Ishikawa (cell line): ENCODE measurements at regions not wholly inside any gene's neighbourhood (a gene's known extent, or its start where the extent isn't known, plus 50 kb on each side); places are given as distances from the start of the nearest gene placed in this dataset.

Source experiments
- CEBPB ChIP-seq: IDR thresholded peaks from 2 replicates; pipeline ENCODE4 v1.6.1; 2012
- CREB1 ChIP-seq: IDR thresholded peaks from 2 replicates; pipeline ENCODE4 v1.6.1; 2012; ENCODE audit warnings: low read depth
- EGR1 ChIP-seq: IDR thresholded peaks from 2 replicates; pipeline ENCODE4 v1.6.1; 2012
- EP300 ChIP-seq: IDR thresholded peaks from 2 replicates; pipeline ENCODE4 v1.6.1; 2012; ENCODE audit warnings: borderline replicate concordance
- FOXM1 ChIP-seq: IDR thresholded peaks from 2 replicates; pipeline ENCODE4 v1.6.1; 2012; ENCODE audit warnings: low read depth, borderline replicate concordance
- MAX ChIP-seq: IDR thresholded peaks from 2 replicates; pipeline ENCODE4 v1.6.1; 2012
- NFIC ChIP-seq: IDR thresholded peaks from 2 replicates; pipeline ENCODE4 v1.6.1; 2012
- RAD21 ChIP-seq: IDR thresholded peaks from 2 replicates; pipeline ENCODE4 v1.6.1; 2012; ENCODE audit warnings: low read depth
- REST ChIP-seq: IDR thresholded peaks from 2 replicates; pipeline ENCODE4 v1.6.1; 2012; ENCODE audit warnings: low read depth, mild to moderate bottlenecking
- TAF1 ChIP-seq: IDR thresholded peaks from 2 replicates; pipeline ENCODE4 v1.6.1; 2012; ENCODE audit warnings: low read depth, mild to moderate bottlenecking
- TCF12 ChIP-seq: IDR thresholded peaks from 2 replicates; pipeline ENCODE4 v1.6.1; 2012; ENCODE audit warnings: low read depth
- TEAD4 ChIP-seq: IDR thresholded peaks from 2 replicates; pipeline ENCODE4 v1.6.1; 2012
- USF1 ChIP-seq: IDR thresholded peaks from 2 replicates; pipeline ENCODE4 v1.6.1; 2012
- YY1 ChIP-seq: IDR thresholded peaks from 2 replicates; pipeline ENCODE4 v1.6.1; 2012; ENCODE audit warnings: low read depth
- ZBTB7A ChIP-seq: IDR thresholded peaks from 2 replicates; pipeline ENCODE4 v1.6.1; 2012; ENCODE audit warnings: low read depth

- TF ChIP-seq EP300, result no peak
- no peak for TF ChIP-seq REST
- no peak for TF ChIP-seq ZBTB7A
- no peak for TF ChIP-seq NFIC
- TF ChIP-seq TAF1, result no peak
- TF ChIP-seq MAX, result no peak
- TF ChIP-seq TCF12, result no peak
These were observed 96.9 kb upstream of the PTCH1 start for GRCh38 chr9:95613670-95614069.

- TF ChIP-seq NFIC (peak; percentile 76), CEBPB (no peak), ZBTB7A (no peak), EP300 (no peak)
These were observed 94.6 kb upstream of the PTCH1 start for GRCh38 chr9:95611354-95611753.

DNA sequence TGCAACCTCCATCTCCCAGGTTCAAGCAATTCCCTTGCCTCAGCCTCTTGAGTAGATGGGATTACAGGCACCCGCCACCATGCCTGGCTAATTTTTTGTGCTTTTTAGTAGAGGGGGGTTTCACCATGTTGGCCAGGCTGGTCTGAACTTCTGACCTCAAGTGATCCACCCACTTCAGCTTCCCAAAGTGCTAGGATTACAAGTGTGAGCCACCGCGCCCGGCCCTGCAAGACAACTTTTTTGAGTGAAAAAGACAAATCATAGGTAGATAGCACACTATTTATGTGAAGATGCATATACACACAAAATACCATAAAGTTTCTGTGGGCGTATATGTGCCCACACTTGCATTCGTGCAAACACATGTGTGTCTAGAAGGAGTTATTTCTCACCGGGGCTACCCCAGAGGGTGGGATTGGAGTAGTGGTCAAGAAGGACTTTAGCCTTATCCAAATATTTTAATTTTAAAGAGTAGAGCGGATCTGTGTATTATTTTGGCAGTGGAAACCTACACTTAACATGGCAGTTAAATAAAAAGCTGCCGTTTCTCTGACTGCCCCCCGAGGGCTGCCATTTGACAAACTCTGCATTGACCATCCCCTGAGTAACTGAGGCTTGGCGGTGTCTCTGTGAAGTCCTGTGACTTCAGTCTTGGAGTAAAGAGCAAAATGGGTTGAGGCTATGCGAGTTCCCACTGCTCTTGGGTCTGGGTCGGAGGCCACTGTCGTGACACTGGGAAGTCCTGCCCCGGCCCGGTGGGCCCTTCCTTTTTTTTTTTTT is 93.4 kb upstream of the PTCH1 start:
- TF ChIP-seq NFIC, result no peak
- TF ChIP-seq REST, result no peak
- TF ChIP-seq MAX, result no peak
- TF ChIP-seq TAF1, result no peak
- no peak for TF ChIP-seq USF1
- no peak for TF ChIP-seq CEBPB

DNA sequence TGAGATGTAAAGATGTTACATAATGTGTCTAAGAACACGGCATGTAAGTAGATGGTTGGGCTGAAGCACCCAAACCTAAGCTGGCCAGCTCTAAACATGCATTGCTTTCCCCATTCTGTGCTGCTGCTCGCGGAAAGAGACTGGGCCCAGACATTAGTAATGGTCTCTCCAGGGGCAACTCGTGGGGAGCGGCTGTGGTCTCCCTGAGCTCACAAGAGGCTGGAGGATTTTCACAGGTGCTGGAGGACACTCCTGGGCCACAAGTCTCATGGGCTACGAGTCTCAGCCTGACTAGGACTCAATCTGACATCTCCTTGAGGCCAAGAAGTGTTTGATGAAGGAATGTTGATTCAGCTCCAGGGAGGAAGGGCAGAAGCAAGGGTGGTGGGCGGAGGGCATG is 92.7 kb upstream of the PTCH1 start:
- TF ChIP-seq TEAD4, result no peak

- no peak for TF ChIP-seq USF1
- TF ChIP-seq NFIC, result no peak
- TF ChIP-seq YY1, result no peak
- no peak for TF ChIP-seq CEBPB
- TF ChIP-seq TCF12, result no peak
- no peak for TF ChIP-seq TEAD4
- TF ChIP-seq MAX, result no peak
- TF ChIP-seq CREB1, result no peak
- no peak for TF ChIP-seq TAF1
- TF ChIP-seq RAD21, result no peak
- no peak for TF ChIP-seq REST
- TF ChIP-seq ZBTB7A, result no peak
- TF ChIP-seq EGR1, result no peak
- TF ChIP-seq FOXM1, result no peak
- TF ChIP-seq EP300, result no peak
These were observed 91.6 kb upstream of the PTCH1 start for GRCh38 chr9:95608341-95608740.
